ENCODE measurements at regions not wholly inside any gene's neighbourhood (a gene's known extent, or its start where the extent isn't known, plus 50 kb on each side); places are given as distances from the start of the nearest gene placed in this dataset.
A peak's percentile ranks its signal among the peaks of the same experiment; 100 is the strongest.

GRCh38 chr1:103372866-103373265 lies 152.6 kb upstream of the RNPC3 start:
- no peaks in the 10 kb centered on the region for H3K9me3 ChIP-seq
- in situ Hi-C loops (cut with MboI; ENCODE audit: low sequenced_read_pairs in 4 of 4) (no loop called here), intact Hi-C loops (cut with DNase I; ENCODE audit: low total_unique reads) (no loop called here)
- ATAC-seq (no peak), DNase-seq (no peak)
- TF ChIP-seq POLR2A (IDR thresholded peaks at IDR 0.05), result no peak
- TF ChIP-seq CTCF (IDR thresholded peaks at IDR 0.05 in 4 of 5, conservative IDR thresholded peaks at IDR 0.05 in 1 of 5), result no peak
- H3K4me1 ChIP-seq, result no peaks in the 10 kb centered on the region
- no peaks in the 10 kb centered on the region for H3K27me3 ChIP-seq
- no peak overlapping the region for H3K4me3 ChIP-seq
- no peak overlapping the region for H3K27ac ChIP-seq
- no peaks in the 10 kb centered on the region for H3K36me3 ChIP-seq

- Histone ChIP-seq H3K4me3 (no peak overlapping the region), H3K27ac (no peak overlapping the region), H3K4me1 (no peaks in the 10 kb centered on the region), H3K27me3 (no peaks in the 10 kb centered on the region), H3K9me3 (no peaks in the 10 kb centered on the region), H3K36me3 (no peaks in the 10 kb centered on the region)
- no peak for ATAC-seq
- DNase-seq, result peak; percentile 9 to 28
- TF ChIP-seq POLR2A (IDR thresholded peaks at IDR 0.05) (no peak), CTCF (IDR thresholded peaks at IDR 0.05 in 4 of 5, conservative IDR thresholded peaks at IDR 0.05 in 1 of 5) (no peak)
- in situ Hi-C loops (cut with MboI; ENCODE audit: low sequenced_read_pairs in 4 of 4) (no loop called here), intact Hi-C loops (cut with DNase I; ENCODE audit: low total_unique reads) (no loop called here)
Observed at GRCh38 chr1:103371234-103371633, 154.3 kb upstream of the RNPC3 start.

- Histone ChIP-seq H3K27ac (no peak overlapping the region), H3K4me3 (no peak overlapping the region), H3K27me3 (no peaks in the 10 kb centered on the region), H3K4me1 (no peaks in the 10 kb centered on the region), H3K36me3 (no peaks in the 10 kb centered on the region), H3K9me3 (no peaks in the 10 kb centered on the region)
- in situ Hi-C loops (cut with MboI; ENCODE audit: low sequenced_read_pairs in 4 of 4) (no loop called here), intact Hi-C loops (cut with DNase I; ENCODE audit: low total_unique reads) (no loop called here)
- TF ChIP-seq CTCF (IDR thresholded peaks at IDR 0.05 in 4 of 5, conservative IDR thresholded peaks at IDR 0.05 in 1 of 5) (no peak), POLR2A (IDR thresholded peaks at IDR 0.05) (no peak)
- no peak for DNase-seq
- no peak for ATAC-seq
Observed at GRCh38 chr1:103367186-103367585, 158.3 kb upstream of the RNPC3 start.

- TF ChIP-seq CTCF (IDR thresholded peaks at IDR 0.05 in 4 of 5, conservative IDR thresholded peaks at IDR 0.05 in 1 of 5) (no peak), POLR2A (IDR thresholded peaks at IDR 0.05) (no peak)
- DNase-seq (no peak), ATAC-seq (no peak)
- Histone ChIP-seq H3K9me3 (no peaks in the 10 kb centered on the region), H3K4me3 (no peak overlapping the region), H3K4me1 (no peaks in the 10 kb centered on the region), H3K36me3 (no peaks in the 10 kb centered on the region), H3K27me3 (no peaks in the 10 kb centered on the region), H3K27ac (no peak overlapping the region)
- intact Hi-C loops (cut with DNase I; ENCODE audit: low total_unique reads), result no loop called here
- in situ Hi-C loops (cut with MboI; ENCODE audit: low sequenced_read_pairs in 4 of 4), result no loop called here
Observed at GRCh38 chr1:103365860-103366569, 159.5 kb upstream of the RNPC3 start.

GRCh38 chr1:103363008-103363365 lies 162.5 kb upstream of the RNPC3 start:
- ATAC-seq, result no peak
- in situ Hi-C loops (cut with MboI; ENCODE audit: low sequenced_read_pairs in 4 of 4), result no loop called here

More at GRCh38 chr1:103363008-103363365, 162.5 kb upstream of the RNPC3 start:
- Histone ChIP-seq H3K27me3 (no peaks in the 10 kb centered on the region), H3K36me3 (no peaks in the 10 kb centered on the region), H3K4me1 (no peaks in the 10 kb centered on the region), H3K4me3 (no peak overlapping the region), H3K9me3 (no peaks in the 10 kb centered on the region), H3K27ac (no peak overlapping the region)
- no peak for TF ChIP-seq POLR2A (IDR thresholded peaks at IDR 0.05)
- no peak for TF ChIP-seq CTCF (IDR thresholded peaks at IDR 0.05 in 4 of 5, conservative IDR thresholded peaks at IDR 0.05 in 1 of 5)
- no peak for DNase-seq
- intact Hi-C loops (cut with DNase I; ENCODE audit: low total_unique reads), result no loop called here

Measured in gastrocnemius medialis (tissue), 4 donors.